ENCODE measurements at regions not wholly inside any gene's neighbourhood (a gene's known extent, or its start where the extent isn't known, plus 50 kb on each side); places are given as distances from the start of the nearest gene placed in this dataset.

DNA sequence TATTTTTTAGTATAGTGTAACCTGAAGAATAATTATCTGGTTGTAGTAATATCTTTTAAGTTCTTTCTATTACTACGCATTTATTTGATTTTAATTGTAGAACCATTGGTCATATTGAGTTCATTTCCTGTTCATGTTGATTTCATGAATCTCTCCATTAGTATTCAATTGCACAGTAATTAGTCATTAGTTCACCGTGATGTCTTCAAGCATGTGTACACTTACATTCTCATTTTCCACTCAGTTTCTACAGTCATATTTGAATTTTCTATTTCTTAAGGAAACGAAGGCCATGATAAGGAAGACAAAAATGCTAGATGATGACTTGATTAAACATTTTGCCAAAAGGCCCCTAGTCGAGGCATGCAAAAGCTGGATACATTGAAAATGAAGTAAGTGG is 333.7 kb upstream of the FANCL start:
- H3K14ac ChIP-seq (ENCODE audit: insufficient read length) = no peak overlapping the region
- H2BK120ac ChIP-seq (replicated peaks; ENCODE audit: low read depth, low read length) = no peak overlapping the region
- H3K9me3 ChIP-seq (ENCODE audit: insufficient read depth in 2 of 2, low read depth in 1 of 2, low read length in 1 of 2) = no peaks in the 10 kb centered on the region
- H3K23ac ChIP-seq (ENCODE audit: insufficient read length) = no peak overlapping the region
- no peak overlapping the region for H4K5ac ChIP-seq (ENCODE audit: insufficient read length, low read depth, low read length)
- TF ChIP-seq SIRT6 (IDR thresholded peaks at IDR 0.05; ENCODE audit: low read length) (no peak), HDAC6 (IDR thresholded peaks at IDR 0.05; ENCODE audit: low read depth, low read length) (no peak), RXRA (IDR thresholded peaks at IDR 0.05; ENCODE audit: insufficient read depth, low read depth, low read length) (no peak), SUZ12 (IDR thresholded peaks at IDR 0.05; ENCODE audit: low read length) (no peak), NRF1 (IDR thresholded peaks at IDR 0.05; ENCODE audit: low read depth, low read length) (no peak), CREB1 (IDR thresholded peaks at IDR 0.05) (no peak), JUN (IDR thresholded peaks at IDR 0.05; ENCODE audit: low read depth, low read length) (no peak)
- TF ChIP-seq, protein P1, sequence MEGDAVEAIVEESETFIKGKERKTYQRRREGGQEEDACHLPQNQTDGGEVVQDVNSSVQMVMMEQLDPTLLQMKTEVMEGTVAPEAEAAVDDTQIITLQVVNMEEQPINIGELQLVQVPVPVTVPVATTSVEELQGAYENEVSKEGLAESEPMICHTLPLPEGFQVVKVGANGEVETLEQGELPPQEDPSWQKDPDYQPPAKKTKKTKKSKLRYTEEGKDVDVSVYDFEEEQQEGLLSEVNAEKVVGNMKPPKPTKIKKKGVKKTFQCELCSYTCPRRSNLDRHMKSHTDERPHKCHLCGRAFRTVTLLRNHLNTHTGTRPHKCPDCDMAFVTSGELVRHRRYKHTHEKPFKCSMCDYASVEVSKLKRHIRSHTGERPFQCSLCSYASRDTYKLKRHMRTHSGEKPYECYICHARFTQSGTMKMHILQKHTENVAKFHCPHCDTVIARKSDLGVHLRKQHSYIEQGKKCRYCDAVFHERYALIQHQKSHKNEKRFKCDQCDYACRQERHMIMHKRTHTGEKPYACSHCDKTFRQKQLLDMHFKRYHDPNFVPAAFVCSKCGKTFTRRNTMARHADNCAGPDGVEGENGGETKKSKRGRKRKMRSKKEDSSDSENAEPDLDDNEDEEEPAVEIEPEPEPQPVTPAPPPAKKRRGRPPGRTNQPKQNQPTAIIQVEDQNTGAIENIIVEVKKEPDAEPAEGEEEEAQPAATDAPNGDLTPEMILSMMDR (IDR thresholded peaks at IDR 0.05; ENCODE audit: control extremely low read depth in 1 of 3, insufficient read depth in 1 of 3, low read depth in 1 of 3, low read length in 3 of 3) = no peak
- TF ChIP-seq, protein P2, sequence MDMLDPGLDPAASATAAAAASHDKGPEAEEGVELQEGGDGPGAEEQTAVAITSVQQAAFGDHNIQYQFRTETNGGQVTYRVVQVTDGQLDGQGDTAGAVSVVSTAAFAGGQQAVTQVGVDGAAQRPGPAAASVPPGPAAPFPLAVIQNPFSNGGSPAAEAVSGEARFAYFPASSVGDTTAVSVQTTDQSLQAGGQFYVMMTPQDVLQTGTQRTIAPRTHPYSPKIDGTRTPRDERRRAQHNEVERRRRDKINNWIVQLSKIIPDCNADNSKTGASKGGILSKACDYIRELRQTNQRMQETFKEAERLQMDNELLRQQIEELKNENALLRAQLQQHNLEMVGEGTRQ (IDR thresholded peaks at IDR 0.05; ENCODE audit: low read length) = no peak
- H2AK5ac ChIP-seq (ENCODE audit: low read depth, low read length) = no peak overlapping the region
- H3K56ac ChIP-seq (replicated peaks; ENCODE audit: insufficient read length, low read depth, low read length) = no peak overlapping the region
- no peak overlapping the region for H4K91ac ChIP-seq (replicated peaks; ENCODE audit: insufficient read length, low read length)
- peaks cover 1 to 5% (median 3%) of the 10 kb centered on the region in 4 experiments; a peak in 4 of 7 replicates for H3K4me1 ChIP-seq (replicated peaks in 1 of 4; ENCODE audit: control insufficient read depth in 3 of 4, insufficient read depth in 4 of 4, low read length in 3 of 4)
- H2BK20ac ChIP-seq (ENCODE audit: low read length) = no peak overlapping the region
- no peak overlapping the region for H2BK15ac ChIP-seq (ENCODE audit: low read length)
- CTCF ChIA-PET (ENCODE audit: partially characterized antibody) = interaction anchor here (0.9 kb wide), 1 partner anchor 8 kb away, joined by 3 read pairs; no protein-coding TSS in a partner anchor
- no peak overlapping the region for H4K8ac ChIP-seq (ENCODE audit: extremely low read depth, insufficient read depth, low read length)
- H2AFZ ChIP-seq (ENCODE audit: low read length) = no peak overlapping the region
- DNase-seq (ENCODE audit: low read depth in 1 of 2, low spot score in 2 of 2) (no peak), FAIRE-seq (no peak)
- H3K36me3 ChIP-seq (ENCODE audit: control insufficient read depth in 2 of 4, insufficient read depth in 4 of 4, low read length in 3 of 4) = no peaks in the 10 kb centered on the region
- no peak overlapping the region for H2BK5ac ChIP-seq (ENCODE audit: low read depth, low read length)
- H3K4ac ChIP-seq (replicated peaks; ENCODE audit: insufficient read length, low read depth, low read length) = no peak overlapping the region
- no peaks in the 10 kb centered on the region for H3K79me2 ChIP-seq (ENCODE audit: control insufficient read depth in 1 of 2, insufficient read depth in 2 of 2, low read length in 2 of 2)
- POLR2A ChIA-PET (ENCODE audit: partially characterized antibody) = no interaction called here
- H3K79me1 ChIP-seq (ENCODE audit: low read depth, low read length) = no peaks in the 10 kb centered on the region
- H4K20me1 ChIP-seq (replicated peaks in 1 of 2; ENCODE audit: control insufficient read depth in 1 of 2, insufficient read depth in 2 of 2, low read length in 2 of 2) = no peaks in the 10 kb centered on the region
- no peak overlapping the region for H3K18ac ChIP-seq (ENCODE audit: extremely low read depth, low read length)
- no peaks in the 10 kb centered on the region for H3K23me2 ChIP-seq (ENCODE audit: low read depth, low read length)
- no peak overlapping the region for H3K4me2 ChIP-seq (ENCODE audit: insufficient read depth in 1 of 2, low read depth in 2 of 2, low read length in 2 of 2)
- H2BK12ac ChIP-seq (ENCODE audit: low read depth, low read length) = no peak overlapping the region
- H3K27ac ChIP-seq (ENCODE audit: low read depth, low read length) = no peak overlapping the region
- 89% methylated on average over 4 of the region's 4 CpGs; no CpG with 5 or more reads in 1 of the 2 experiments for WGBS, 2 experiments (ENCODE audit: extremely low coverage in 1 of 2, insufficient coverage in 1 of 2, insufficient read length in 1 of 2, insufficient replicate concordance in 2 of 2, low coverage in 1 of 2, low lambda C conversion rate in 2 of 2, missing lambda C conversion rate in 1 of 2)
- H3K4me3 ChIP-seq (ENCODE audit: extremely low read depth in 1 of 4, insufficient read depth in 2 of 4, low read depth in 3 of 4, low read length in 4 of 4) = no peak overlapping the region
- no peak overlapping the region for H3K9ac ChIP-seq (replicated peaks in 1 of 4; ENCODE audit: extremely low read depth in 1 of 4, low read depth in 3 of 4, low read length in 3 of 4)
- H3K27me3 ChIP-seq (replicated peaks in 1 of 4; ENCODE audit: control insufficient read depth in 3 of 4, extremely low read depth in 1 of 4, insufficient read depth in 3 of 4, low read length in 3 of 4) = no peaks in the 10 kb centered on the region
